ENCODE measurements at regions not wholly inside any gene's neighbourhood (a gene's known extent, or its start where the extent isn't known, plus 50 kb on each side); places are given as distances from the start of the nearest gene placed in this dataset.

- Histone ChIP-seq H2AK5ac (ENCODE audit: insufficient read length, low read length) (no peak overlapping the region), H3K79me1 (ENCODE audit: insufficient read depth, low read depth, low read length, poor library complexity, severe bottlenecking) (no peaks in the 10 kb centered on the region), H2BK5ac (ENCODE audit: insufficient read length, low read length) (no peak overlapping the region), H3K4me2 (ENCODE audit: insufficient read depth, insufficient read length, low read length) (no peak overlapping the region), H3K27ac (ENCODE audit: insufficient read length, low read depth, low read length) (no peak overlapping the region), H4K91ac (ENCODE audit: insufficient read length, low read depth, low read length) (no peak overlapping the region), H4K20me1 (ENCODE audit: control insufficient read depth, insufficient read depth, insufficient read length) (no peaks in the 10 kb centered on the region), H3K14ac (ENCODE audit: insufficient read depth, low read length) (no peak overlapping the region), H2BK12ac (ENCODE audit: insufficient read length, low read depth, low read length) (no peak overlapping the region), H3K79me2 (ENCODE audit: insufficient read depth, low read length) (no peaks in the 10 kb centered on the region), H2AFZ (ENCODE audit: low read length) (no peak overlapping the region), H2BK120ac (ENCODE audit: low read depth, low read length, poor library complexity, severe bottlenecking) (no peak overlapping the region), H4K5ac (ENCODE audit: insufficient read length, low read depth, low read length) (no peak overlapping the region), H3K9ac (ENCODE audit: extremely low read depth, insufficient read length, low read length) (no peak overlapping the region), H2BK15ac (ENCODE audit: low read depth, low read length) (no peak overlapping the region), H3K4ac (ENCODE audit: low read depth, low read length) (no peak overlapping the region), H4K8ac (replicated peaks; ENCODE audit: insufficient read length, low read depth, low read length) (no peak overlapping the region), H3K23me2 (ENCODE audit: insufficient read length, low read depth, low read length, poor library complexity, severe bottlenecking) (no peaks in the 10 kb centered on the region), H3K56ac (ENCODE audit: insufficient read length, low read depth, low read length) (no peak overlapping the region), H3K23ac (ENCODE audit: insufficient read length, low read depth, low read length) (no peak overlapping the region), H3K4me1 (ENCODE audit: insufficient read depth, low read length) (no peaks in the 10 kb centered on the region), H3K27me3 (ENCODE audit: insufficient read depth, low read length) (no peaks in the 10 kb centered on the region), H3T11ph (ENCODE audit: low read length) (no peak overlapping the region), H2BK20ac (ENCODE audit: low read depth, low read length, poor library complexity, severe bottlenecking) (no peak overlapping the region), H3K18ac (ENCODE audit: insufficient read length, low read depth, low read length) (no peak overlapping the region), H3K9me3 (ENCODE audit: control insufficient read depth, low read depth, low read length) (no peaks in the 10 kb centered on the region)
- DNase-seq = no peak
- TF ChIP-seq, protein P1, sequence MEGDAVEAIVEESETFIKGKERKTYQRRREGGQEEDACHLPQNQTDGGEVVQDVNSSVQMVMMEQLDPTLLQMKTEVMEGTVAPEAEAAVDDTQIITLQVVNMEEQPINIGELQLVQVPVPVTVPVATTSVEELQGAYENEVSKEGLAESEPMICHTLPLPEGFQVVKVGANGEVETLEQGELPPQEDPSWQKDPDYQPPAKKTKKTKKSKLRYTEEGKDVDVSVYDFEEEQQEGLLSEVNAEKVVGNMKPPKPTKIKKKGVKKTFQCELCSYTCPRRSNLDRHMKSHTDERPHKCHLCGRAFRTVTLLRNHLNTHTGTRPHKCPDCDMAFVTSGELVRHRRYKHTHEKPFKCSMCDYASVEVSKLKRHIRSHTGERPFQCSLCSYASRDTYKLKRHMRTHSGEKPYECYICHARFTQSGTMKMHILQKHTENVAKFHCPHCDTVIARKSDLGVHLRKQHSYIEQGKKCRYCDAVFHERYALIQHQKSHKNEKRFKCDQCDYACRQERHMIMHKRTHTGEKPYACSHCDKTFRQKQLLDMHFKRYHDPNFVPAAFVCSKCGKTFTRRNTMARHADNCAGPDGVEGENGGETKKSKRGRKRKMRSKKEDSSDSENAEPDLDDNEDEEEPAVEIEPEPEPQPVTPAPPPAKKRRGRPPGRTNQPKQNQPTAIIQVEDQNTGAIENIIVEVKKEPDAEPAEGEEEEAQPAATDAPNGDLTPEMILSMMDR (conservative IDR thresholded peaks at IDR 0.05) = no peak
- no peaks in the 10 kb centered on the region for H3K27me3 Mint-ChIP-seq (ENCODE audit: low read depth)
- H3K4me3 Mint-ChIP-seq = no peak overlapping the region
- peak overlapping the region in 1 of 3 experiments; percentile 30; a peak in 1 of 7 replicates for H3K27ac Mint-ChIP-seq
- H3K4me1 Mint-ChIP-seq = peaks cover 5 to 6% of the 10 kb centered on the region in 2 experiments; a peak in 3 of 4 replicates
- WGBS (ENCODE audit: extremely low coverage, insufficient read length, low lambda C conversion rate) = no CpG with 5 or more reads among the region's 2 CpGs
- peaks cover 4 to 6% (median 5%) of the 10 kb centered on the region in 3 experiments; a peak in 6 of 7 replicates for H3K36me3 Mint-ChIP-seq (ENCODE audit: insufficient read depth in 1 of 3, low read depth in 3 of 3)
- H3K9me3 Mint-ChIP-seq = peaks cover 0 to 5% of the 10 kb centered on the region in 2 experiments; a peak in 1 of 5 replicates
Observed at GRCh38 chr14:71523630-71524319, 408.5 kb upstream of the RGS6 start.
